GM10248 (cell line): ENCODE measurements at regions not wholly inside any gene's neighbourhood (a gene's known extent, or its start where the extent isn't known, plus 50 kb on each side); places are given as distances from the start of the nearest gene placed in this dataset.

Experiments used
- CTCF ChIA-PET: fragments of 300-600 bp; sonication (Branson Sonifier 250); formaldehyde crosslinking; extraction: SDS; loops from one replicate; lab custom pipeline; 2021; ENCODE audit warnings: antibody characterized with exemption; lab: Yijun Ruan, JAX
- POLR2A ChIA-PET: fragments of 350-650 bp; sonication (Branson Sonifier 250); formaldehyde crosslinking; extraction: SDS; loops from one replicate; lab custom pipeline; 2020; ENCODE audit warnings: antibody characterized with exemption; lab: Yijun Ruan, JAX
- DNase-seq: peaks from one replicate; pipeline ENCODE4 v3.0.0; 2012; ENCODE audit errors: extremely low spot score
- CTCF ChIP-seq: IDR thresholded peaks from 2 replicates; pipeline ENCODE4 v1.5.1; 2012; ENCODE audit warnings: mild to moderate bottlenecking, low read depth; ENCODE audit errors: extremely low read depth, missing control alignments, control extremely low read depth

- CTCF ChIA-PET = no interaction called here
- DNase-seq = no peak
- POLR2A ChIA-PET = no interaction called here
- TF ChIP-seq CTCF = no peak
Observed at GRCh38 chr10:131435232-131435631, 123.7 kb upstream of the TCERG1L start.

GRCh38 chr10:131435760-131436457 lies 124.4 kb upstream of the TCERG1L start:
- CTCF ChIA-PET = no interaction called here
- no peak for TF ChIP-seq CTCF
- POLR2A ChIA-PET = no interaction called here
- DNase-seq = no peak

- POLR2A ChIA-PET = no interaction called here
- DNase-seq = no peak
- CTCF ChIA-PET = no interaction called here
- no peak for TF ChIP-seq CTCF
Observed at GRCh38 chr10:131436458-131436857, 124.9 kb upstream of the TCERG1L start.

- ChIA-PET CTCF (no interaction called here), POLR2A (no interaction called here)
- DNase-seq = no peak
- no peak for TF ChIP-seq CTCF
Observed at GRCh38 chr10:131437556-131438475, 126.3 kb upstream of the TCERG1L start.

GRCh38 chr10:131438665-131439064 lies 127.1 kb upstream of the TCERG1L start:
- CTCF ChIA-PET = no interaction called here
- TF ChIP-seq CTCF = no peak
- POLR2A ChIA-PET = no interaction called here
- DNase-seq = no peak

- POLR2A ChIA-PET = no interaction called here
- TF ChIP-seq CTCF = no peak
- DNase-seq = no peak
- CTCF ChIA-PET = interaction anchor here (1.0 to 1.2 kb wide), 2 partner anchors 18 to 27 kb away, joined by 3 read pairs; no protein-coding TSS in a partner anchor
Observed at GRCh38 chr10:131439705-131440104, 128.2 kb upstream of the TCERG1L start.
